Transverse colon (tissue), 4 donors: ENCODE measurements at regions not wholly inside any gene's neighbourhood (a gene's known extent, or its start where the extent isn't known, plus 50 kb on each side); places are given as distances from the start of the nearest gene placed in this dataset.
A peak's percentile ranks its signal among the peaks of the same experiment; 100 is the strongest.

ENCODE experiments used
- DNase-seq: peaks from one replicate; pipeline ENCODE4 v3.0.0-alpha.2; 2019
- H3K27ac ChIP-seq, 4 donors: fragments of 200-600 bp; sonication (generic); 2 replicates each; pipeline ENCODE4 v1.5.1; 2016 to 2018; ENCODE audit warnings: inconsistent platforms in 4 of 4
- H3K27me3 ChIP-seq: fragments of 200-600 bp; sonication (generic); 2 replicates; pipeline ENCODE4 v1.5.1; 2017; ENCODE audit warnings: inconsistent platforms
- H3K36me3 ChIP-seq, 4 donors: fragments of 200-600 bp; sonication (generic); 2 replicates each; pipeline ENCODE4 v1.5.1; 2017 to 2019; ENCODE audit warnings: inconsistent platforms in 4 of 4
- H3K4me1 ChIP-seq, 4 donors: fragments of 200-600 bp; sonication (generic); 2 replicates each; pipeline ENCODE4 v1.5.1; 2017 to 2020; ENCODE audit warnings: inconsistent platforms in 4 of 4
- H3K4me3 ChIP-seq, 4 donors: fragments of 200-600 bp; sonication (generic); 1 replicate in 1 of 4; 2 replicates in 3 of 4; pipeline versions ENCODE4 v1.5.1 to v1.6.1; 2017 to 2019; ENCODE audit warnings: inconsistent platforms in 4 of 4
- H3K9me3 ChIP-seq, 2 donors: fragments of 200-600 bp; sonication (generic); 2 replicates each; pipeline ENCODE4 v1.5.1; 2017 to 2019; ENCODE audit warnings: inconsistent platforms in 2 of 2
- CTCF ChIP-seq, 5 experiments: fragments of 200-600 bp in 3 of 5; fragments of 450-650 bp in 2 of 5; sonication (generic) in 3 of 5; IDR thresholded peaks; 1 replicate in 2 of 5; 2 replicates in 3 of 5; pipeline ENCODE4 v1.5.1; 2016 to 2017; ENCODE audit warnings: antibody characterized with exemption in 5 of 5, inconsistent platforms in 3 of 5, mild to moderate bottlenecking in 2 of 5, moderate library complexity in 1 of 5
- EP300 ChIP-seq: sonication (generic); formaldehyde crosslinking; IDR thresholded peaks from one replicate; pipeline ENCODE4 v1.6.1; 2017; ENCODE audit warnings: antibody characterized with exemption, low read depth
- POLR2A ChIP-seq: fragments of 450-650 bp; IDR thresholded peaks from one replicate; pipeline ENCODE4 v1.6.1; 2016; ENCODE audit warnings: antibody characterized with exemption, mild to moderate bottlenecking, moderate library complexity
- POLR2AphosphoS5 ChIP-seq, 3 donors: sonication (generic); formaldehyde crosslinking; IDR thresholded peaks; one replicate each; pipeline ENCODE4 v1.6.1; 2016; ENCODE audit warnings: antibody characterized with exemption in 3 of 3
- WGBS, 2 donors: methylation state at CpG; one replicate each; pipeline ENCODE4 v1.1.5; 2018; ENCODE audit warnings: low coverage in 1 of 2; 5-methylcytosine and 5-hydroxymethylcytosine counted together
- in situ Hi-C, 4 donors: fragments of 200-750 bp; cut with MboI; loops; one replicate each; pipeline versions ENCODE4 v1.15.0 to v1.15.1; 2017; ENCODE audit warnings: low sequenced_read_pairs in 3 of 4, low pct_ligation_motif_present in 1 of 4, low pct_unique_long_range_greater_than_20kb in 1 of 4
- intact Hi-C: fragments of 100-400 bp; cut with DNase I; formaldehyde crosslinking; loops from one replicate; pipeline ENCODE4 v1.15.1; 2023; ENCODE audit warnings: low total_unique reads

GRCh38 chr1:38608202-38608864 is 251.2 kb downstream of the RRAGC start:
- DNase-seq: no peak
- H3K4me1 ChIP-seq: no peaks in the 10 kb centered on the region
- peaks cover 7% of the 10 kb centered on the region for H3K27me3 ChIP-seq
- H3K36me3 ChIP-seq: no peaks in the 10 kb centered on the region
- WGBS, 2 donors: 38 to 68% methylated on average over 3 to 17 of the region's 17 CpGs
- no peak overlapping the region for H3K4me3 ChIP-seq
- no peaks in the 10 kb centered on the region for H3K9me3 ChIP-seq
- in situ Hi-C loops (loop anchor here in 1 of 4 donors (25.0 kb wide), 1 partner anchor 204 kb away; no protein-coding TSS in a partner anchor), intact Hi-C loops (no loop called here)
- no peak overlapping the region for H3K27ac ChIP-seq
- TF ChIP-seq CTCF (IDR thresholded peaks at IDR 0.05) (peak in 2 of 5 experiments; percentile 31 to 34), POLR2AphosphoS5 (IDR thresholded peaks at IDR 0.05) (no peak)

- Histone ChIP-seq H3K4me1 (no peaks in the 10 kb centered on the region), H3K27me3 (peaks cover 4% of the 10 kb centered on the region), H3K4me3 (no peak overlapping the region), H3K36me3 (no peaks in the 10 kb centered on the region), H3K27ac (no peak overlapping the region), H3K9me3 (no peaks in the 10 kb centered on the region)
- no peak for DNase-seq
- 72 to 81% methylated on average over 4 to 8 of the region's 8 CpGs for WGBS, 2 donors
- TF ChIP-seq EP300 (no peak), CTCF (IDR thresholded peaks at IDR 0.05) (no peak), POLR2A (no peak), POLR2AphosphoS5 (IDR thresholded peaks at IDR 0.05) (no peak)
- in situ Hi-C loops: loop anchor here in 1 of 4 donors (25.0 kb wide), 1 partner anchor 205 kb away; no protein-coding TSS in a partner anchor
- intact Hi-C loops: no loop called here
Measured at GRCh38 chr1:38607526-38607925, 252.0 kb downstream of the RRAGC start.

DNA sequence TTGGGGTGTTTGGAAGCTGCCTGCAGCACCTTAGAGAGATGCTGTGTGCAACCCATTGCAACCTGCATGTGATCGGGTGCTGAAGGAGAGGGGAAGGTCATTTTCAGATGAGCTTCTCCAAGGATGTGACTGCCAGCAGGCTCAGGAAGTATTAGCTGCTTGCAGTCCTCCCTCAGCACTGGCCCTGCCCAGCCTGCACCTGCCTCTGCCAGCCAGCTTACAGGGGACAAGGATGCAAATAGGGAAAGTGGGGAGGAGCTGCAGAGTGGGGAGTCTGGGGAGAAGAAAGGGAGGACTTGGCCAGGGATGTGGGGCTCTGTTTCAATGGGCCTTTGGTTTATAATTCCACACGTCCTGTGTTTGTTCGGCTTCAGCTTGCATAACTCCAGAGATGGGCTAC is 254.5 kb downstream of the RRAGC start:
- intact Hi-C loops: no loop called here
- Histone ChIP-seq H3K36me3 (no peaks in the 10 kb centered on the region), H3K9me3 (no peaks in the 10 kb centered on the region), H3K27ac (no peak overlapping the region), H3K4me1 (no peaks in the 10 kb centered on the region), H3K27me3 (no peaks in the 10 kb centered on the region), H3K4me3 (no peak overlapping the region)
- WGBS, 2 donors: 81% methylated on average over 3 of the region's 3 CpGs; no CpG with 5 or more reads in 1 of the 2 donors
- no peak for DNase-seq
- in situ Hi-C loops: loop anchor here in 1 of 4 donors (25.0 kb wide), 1 partner anchor 207 kb away; no protein-coding TSS in a partner anchor
- TF ChIP-seq CTCF (IDR thresholded peaks at IDR 0.05) (no peak), POLR2A (no peak), EP300 (no peak), POLR2AphosphoS5 (IDR thresholded peaks at IDR 0.05) (no peak)

DNA sequence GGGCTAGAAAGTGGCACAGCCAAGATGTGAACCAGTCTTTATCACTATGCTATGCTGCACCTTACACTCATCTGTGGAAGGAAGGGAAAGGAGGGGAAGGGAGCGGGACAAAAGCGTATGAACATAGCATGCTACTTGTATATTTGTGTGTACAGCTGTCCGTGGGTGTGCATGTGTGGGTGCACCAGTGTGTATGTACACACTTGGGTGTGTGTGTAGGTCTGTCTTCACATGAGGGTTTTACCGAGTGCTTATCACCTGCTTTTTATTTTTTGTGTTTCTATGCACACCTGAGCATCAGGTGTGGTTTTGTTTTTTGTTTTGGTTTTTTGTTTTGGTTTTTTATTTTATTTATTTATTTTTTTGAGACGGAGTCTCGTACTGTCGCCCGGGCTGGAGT is 255.7 kb downstream of the RRAGC start:
- H3K36me3 ChIP-seq: no peaks in the 10 kb centered on the region
- intact Hi-C loops: no loop called here
- WGBS, 2 donors: 52 to 86% methylated on average over 5 to 8 of the region's 8 CpGs
- in situ Hi-C loops: loop anchor here in 1 of 4 donors (25.0 kb wide), 1 partner anchor 208 kb away; no protein-coding TSS in a partner anchor
- H3K4me3 ChIP-seq: no peak overlapping the region
- H3K27ac ChIP-seq: no peak overlapping the region
- no peaks in the 10 kb centered on the region for H3K27me3 ChIP-seq
- TF ChIP-seq POLR2A (no peak), CTCF (IDR thresholded peaks at IDR 0.05) (no peak), EP300 (no peak), POLR2AphosphoS5 (IDR thresholded peaks at IDR 0.05) (no peak)
- DNase-seq: no peak
- no peaks in the 10 kb centered on the region for H3K4me1 ChIP-seq
- H3K9me3 ChIP-seq: no peaks in the 10 kb centered on the region
